ENCODE measurements at regions not wholly inside any gene's neighbourhood (a gene's known extent, or its start where the extent isn't known, plus 50 kb on each side); places are given as distances from the start of the nearest gene placed in this dataset.

DNA sequence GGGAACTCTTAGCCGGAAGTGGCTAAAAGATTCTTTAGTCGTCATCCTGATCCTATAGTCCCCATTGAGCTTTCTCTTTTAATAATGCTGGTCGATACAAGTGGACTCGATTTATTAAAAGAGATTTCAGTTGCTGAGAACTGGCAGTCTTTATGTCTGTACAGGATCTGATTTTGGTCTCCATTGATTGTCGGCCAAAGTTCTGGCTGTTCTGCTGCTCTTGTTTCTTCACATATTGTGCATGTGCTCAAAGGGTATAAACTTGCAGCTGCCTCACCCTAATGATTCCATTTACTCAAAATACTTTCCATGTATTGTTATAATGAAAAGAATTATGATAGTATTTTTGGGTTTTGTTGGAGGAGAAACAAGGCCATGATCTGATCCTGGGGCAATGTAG, 100.7 kb upstream of the CTTNBP2 start:
- no peak for DNase-seq

DNA sequence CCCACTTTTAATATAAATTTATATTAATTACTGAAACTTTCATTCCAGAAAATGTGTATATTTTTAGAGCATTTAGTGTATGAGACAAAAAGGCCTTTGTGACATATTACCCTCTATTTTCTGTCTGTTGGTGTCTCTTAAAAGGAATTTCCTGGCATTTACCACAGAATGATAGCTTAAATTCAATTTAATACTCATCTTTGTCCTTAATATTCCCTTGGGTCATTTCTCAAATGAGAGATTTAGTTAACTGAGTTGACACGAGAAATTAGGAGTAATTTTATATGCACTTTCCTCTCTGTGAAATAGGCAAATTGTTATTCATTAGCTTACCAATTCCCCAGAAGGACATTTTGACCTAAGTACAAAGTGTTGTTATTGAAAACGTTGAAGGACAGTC, 101.7 kb upstream of the CTTNBP2 start:
- DNase-seq, result no peak

DNA sequence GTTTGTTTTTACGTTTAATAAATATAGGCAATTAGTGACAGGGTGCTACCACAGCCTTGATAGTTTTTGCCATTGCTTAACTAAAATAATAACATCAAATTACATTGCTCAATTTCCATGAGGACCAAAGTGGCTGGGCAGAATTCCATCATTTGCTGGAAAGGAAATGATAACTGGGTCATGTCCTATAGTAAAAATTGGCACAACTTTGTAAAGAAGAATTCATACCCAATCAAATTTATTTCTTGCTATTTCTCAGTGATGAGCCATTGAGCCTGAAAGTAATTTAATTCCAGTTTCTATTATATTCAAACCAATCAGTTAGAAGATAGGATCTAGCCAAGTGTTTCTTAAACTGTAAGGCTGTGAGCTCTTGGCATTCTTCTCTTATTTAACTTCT, 102.2 kb upstream of the CTTNBP2 start:
- no peak for DNase-seq

DNA sequence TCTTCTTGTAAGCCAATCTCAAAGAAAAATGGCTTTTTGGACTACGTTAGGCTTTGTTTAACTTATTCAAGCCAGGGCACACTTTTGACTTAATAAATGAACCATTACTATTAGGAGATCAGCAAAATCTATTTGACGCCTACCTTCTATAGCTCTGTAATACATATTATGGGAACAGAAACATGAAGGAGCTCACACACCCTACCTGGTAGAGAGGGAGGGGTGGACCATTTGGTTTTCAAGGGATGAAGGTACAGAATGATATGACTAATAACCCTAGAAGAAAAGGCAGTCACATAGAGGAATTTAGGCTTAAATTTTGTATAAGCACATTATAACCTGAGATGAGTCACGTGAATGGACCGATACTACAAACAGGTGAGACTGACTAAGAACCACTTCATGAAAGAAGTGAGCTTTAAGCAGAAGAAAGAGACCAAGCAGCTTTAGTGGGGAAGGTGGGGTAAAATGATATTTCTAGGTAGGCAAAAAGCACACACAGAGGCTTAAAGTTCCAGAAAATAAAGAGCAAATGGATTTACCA, 106.8 kb upstream of the CTTNBP2 start:
- DNase-seq, result no peak

DNA sequence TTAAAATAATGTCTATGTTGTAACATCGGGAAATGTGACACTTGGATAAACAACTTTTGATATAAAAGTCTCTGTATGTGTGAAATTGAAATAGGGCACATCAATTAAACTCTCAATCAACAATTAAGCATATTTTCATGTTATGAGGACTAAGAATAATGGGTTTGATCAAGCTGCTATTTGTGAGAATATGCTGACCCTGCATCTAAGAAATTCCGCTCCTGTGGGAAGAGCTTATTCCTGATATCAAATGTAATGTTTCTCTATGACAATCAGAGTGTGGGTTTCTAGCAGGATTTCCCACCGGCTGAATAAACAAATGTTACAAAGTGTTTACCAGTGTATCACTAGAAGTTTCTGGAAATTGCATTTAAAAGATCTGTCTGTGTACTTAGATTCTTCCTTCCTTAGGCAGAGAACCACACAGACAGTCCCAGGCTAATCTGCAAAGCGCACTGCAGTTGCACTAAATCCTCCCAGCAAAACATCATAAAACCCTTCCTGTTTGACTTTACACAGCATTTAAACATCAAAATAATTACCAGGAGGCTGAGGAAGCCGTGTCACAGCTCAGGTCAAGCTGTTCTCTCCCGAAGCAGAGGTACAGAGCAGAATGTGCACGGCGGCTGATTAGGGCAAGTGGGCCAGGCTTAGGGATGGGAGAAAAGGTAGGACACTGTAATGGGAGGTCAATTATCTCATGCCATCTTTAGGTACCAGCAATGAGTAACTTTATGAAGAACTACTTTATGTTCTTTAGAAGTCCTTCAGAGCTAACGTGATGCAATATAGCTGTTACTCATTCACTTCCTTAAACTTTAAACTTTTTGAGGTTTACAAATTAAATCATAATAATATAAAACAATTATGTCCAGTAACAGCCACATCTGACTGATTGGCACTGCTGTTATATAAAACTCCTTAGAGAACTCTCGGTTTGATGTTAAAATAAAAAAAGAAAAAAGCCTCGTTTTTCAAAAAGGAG, 109.1 kb upstream of the CTTNBP2 start:
- no peak for DNase-seq

DNA sequence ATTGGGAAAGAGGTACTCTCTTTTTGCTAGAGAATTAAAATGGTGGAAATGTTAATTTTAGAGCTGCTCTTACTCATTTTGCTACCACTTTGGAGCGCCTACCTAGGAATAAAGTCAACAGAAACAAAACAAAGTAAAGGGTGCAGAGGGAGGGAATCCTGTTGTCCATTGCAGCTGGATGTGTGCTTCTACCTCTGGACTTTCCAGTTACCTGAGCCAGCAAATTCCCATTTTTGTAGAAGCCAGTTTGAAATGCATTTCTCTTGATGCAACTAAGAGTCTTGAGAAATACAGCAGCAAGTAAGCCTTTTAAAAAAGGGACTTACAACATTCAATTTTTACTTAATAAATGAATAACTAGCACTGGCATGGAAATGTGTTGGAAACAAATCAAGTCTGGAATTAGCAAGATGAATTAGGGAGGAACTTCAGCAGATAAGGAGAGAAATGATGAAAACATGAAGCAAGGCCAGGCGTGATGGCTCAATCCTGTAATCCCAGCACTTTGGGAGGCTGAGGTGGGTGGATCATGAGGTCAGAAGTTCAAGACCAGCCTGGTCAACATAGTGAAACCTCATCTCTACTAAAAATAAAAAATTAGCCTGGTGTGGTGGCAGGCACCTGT, 113.5 kb upstream of the CTTNBP2 start:
- no peak for DNase-seq

DNA sequence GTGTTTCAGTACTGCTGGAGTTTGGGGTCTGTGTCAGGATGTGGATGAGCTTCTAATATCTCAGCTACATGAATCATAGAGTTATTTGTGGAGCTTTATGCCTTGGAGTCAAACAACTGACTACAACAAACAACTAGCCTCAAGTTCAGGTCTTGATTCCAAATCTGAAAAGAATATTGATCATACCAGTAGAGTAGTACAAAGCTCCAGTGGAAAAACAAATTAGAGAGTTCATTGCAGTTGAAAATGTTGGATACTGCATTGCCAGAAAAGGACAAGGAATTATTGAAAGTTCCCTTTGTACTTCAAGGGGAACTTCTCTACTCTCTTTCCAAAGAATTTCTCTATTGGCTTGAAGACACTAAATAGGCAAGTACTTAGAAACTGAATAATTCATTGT, 117.6 kb upstream of the CTTNBP2 start:
- DNase-seq, result no peak

DNA sequence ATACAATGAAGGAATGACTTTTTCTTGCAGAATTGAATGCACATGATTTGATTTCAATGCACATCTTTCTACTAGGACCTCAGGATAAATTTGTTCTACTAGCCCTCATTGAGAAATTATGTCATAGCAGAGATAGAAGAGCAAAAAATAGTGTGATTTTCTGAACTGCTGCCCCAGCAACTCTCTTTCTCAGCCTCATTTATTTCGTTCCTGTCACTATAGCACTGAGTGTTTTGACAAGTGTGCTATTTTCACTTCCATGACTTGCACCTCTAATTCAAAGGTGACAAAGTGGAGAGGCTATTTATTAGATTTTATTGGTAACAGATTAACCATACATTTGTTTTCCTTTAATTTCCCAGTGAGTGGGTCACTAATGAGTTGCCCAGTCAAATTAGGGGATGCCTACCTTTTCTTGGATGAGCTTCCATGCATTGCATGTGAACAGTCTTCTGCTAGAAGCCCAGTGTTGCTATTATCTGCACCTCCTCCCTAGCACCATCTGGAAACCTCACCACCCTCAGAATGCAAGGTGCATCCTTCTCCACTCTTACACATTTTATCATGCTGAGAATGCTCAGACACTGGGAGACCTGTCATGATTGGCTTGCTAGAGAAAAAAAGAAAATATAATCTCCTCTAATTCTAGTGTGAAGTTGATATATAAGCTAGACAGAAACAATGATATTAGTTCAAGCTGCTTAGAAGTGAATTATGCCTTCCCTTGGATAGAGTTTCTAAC, 119.6 kb upstream of the CTTNBP2 start:
- DNase-seq, result no peak

DNA sequence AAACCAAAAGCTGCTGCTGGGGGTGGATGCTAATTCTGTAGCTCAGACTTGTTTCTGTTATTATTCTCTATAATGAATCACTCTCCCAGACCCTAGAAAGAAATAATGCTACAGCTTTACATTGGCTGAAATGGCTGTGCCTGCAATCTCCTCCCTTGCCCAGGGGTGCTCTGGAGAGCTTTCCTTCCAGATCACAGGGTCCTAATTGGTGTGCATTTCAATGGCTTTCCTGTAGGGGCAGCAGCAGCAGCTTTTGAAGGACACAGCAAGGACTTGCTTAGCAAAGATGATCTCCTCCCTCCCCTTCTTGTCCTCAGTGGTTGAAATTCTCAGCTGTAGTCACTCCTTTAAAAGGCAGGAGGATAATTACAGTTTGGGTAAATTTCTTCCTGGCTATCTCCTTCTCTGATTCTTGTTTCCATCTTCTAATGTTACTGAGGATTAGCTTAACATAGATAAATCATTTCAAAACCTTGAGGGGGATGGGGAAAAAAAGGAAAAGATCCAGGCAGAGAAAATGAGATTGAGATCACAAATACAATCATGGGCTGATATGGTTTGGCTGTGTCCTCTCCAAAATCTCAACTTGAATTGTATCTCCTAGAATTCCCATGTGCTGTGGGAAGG, 120.2 kb upstream of the CTTNBP2 start:
- peak; percentile 82 for DNase-seq

DNA sequence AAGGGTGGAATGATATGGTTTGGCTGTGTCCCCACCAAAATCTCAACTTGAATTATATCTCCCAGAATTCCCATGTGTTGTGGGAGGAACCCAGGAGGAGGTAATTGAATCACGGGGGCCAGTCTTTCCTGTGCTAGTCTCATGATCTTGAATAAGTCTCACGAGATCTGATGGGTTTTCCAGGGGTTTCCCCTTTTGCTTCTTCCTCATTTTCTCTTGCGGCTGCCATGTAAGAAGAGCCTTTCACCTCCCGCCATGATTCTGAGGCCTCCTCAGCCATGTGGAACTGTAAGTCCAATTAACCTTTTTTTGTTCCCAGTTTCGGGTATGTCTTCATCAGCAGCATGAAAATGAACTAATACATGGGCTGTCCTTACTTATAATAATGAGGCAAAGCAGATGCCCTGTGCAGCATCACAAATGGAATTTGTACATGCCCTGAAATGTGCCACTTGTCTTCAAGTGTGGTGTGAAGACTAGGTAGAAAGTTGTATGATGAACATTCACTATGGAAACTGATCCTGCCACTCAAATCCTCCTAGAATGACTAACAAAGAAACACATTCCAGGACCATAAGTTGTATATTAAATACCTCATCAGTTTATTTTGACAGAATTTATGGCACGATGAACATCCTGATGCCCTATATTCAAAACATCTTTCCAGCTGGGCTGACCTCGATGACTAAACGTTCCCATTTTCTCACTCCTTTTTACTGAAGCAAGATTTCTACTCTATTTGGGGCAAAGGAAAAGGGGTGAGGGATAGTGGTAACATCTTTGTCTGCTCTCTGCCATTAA, 122.8 kb upstream of the CTTNBP2 start:
- no peak for DNase-seq

DNA sequence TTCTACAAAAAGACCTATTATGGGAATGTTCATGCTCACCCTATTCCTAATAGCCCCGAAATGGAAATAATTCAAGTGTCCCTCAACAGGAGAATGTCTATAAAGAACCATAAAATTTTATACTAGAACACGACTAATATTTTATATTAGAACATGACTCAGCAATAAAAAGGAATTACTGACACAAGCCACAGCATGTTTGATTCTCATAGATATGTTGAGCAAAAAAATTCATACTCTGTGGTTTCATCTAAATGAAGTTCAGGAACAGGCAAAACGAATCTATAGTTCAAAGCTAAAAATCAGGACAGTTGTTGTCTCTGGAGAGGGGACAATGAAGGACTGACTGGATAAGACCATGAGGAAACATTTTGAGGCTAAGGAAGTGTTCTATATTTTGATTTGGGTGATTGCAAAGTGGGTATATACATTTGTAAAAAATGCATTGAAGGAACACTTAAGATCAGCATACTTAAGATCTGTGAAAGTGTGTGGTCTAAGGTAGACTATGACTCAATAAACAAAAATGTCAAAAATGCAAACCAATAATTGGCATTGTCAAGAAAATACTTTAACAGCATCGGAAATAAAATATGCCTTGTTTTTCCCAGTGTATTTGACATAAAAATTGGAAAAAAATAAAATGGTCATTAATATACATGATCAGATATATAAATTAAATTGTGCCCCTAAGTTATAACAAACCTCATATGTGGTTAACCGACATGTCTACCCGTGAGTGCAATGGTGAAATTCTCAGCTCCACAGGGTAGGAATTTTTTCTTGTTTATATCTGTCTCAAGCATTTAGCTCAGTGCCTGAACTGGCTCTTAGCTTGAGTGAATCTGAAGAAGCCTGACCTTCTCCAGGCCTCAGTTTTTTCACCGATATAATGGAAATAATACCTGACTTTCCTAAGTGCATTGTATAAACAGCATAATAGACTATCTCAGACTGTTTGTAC, 124.9 kb upstream of the CTTNBP2 start:
- peak; percentile 19 for DNase-seq

DNA sequence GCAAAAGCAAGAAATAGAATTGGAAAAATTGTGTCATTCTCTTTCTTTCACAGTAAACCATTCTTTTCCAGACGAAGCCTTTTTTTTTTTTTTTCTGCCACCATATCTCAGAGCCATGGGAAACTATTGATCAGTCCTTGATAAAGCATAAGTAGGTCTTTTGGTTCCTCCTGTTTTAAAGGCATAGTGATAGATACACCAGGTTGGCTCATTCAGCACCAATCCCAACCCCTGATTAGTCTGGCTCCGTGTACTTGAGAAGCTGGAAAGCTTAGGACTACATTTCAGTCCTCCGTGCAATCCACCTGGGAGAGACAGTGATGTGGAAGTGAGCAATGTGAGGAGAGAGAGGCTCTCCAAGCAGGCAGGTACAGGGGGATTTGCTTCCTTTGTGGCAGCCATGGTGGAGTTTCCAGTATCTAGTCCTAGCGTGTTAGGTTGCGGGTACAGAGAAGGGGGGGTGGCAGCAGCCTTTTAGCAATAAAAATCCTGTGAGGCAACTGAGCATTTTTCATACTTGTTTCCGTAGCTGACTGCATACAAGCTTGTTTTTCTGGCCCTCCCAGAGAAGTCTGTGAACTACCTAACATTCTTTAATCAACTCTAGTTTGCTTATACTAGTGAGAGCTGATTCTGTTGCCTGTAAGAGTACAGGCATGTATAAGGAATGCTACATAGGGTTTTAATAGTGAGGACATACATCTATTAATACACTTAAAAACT, 127.4 kb upstream of the CTTNBP2 start:
- no peak for DNase-seq

DNA sequence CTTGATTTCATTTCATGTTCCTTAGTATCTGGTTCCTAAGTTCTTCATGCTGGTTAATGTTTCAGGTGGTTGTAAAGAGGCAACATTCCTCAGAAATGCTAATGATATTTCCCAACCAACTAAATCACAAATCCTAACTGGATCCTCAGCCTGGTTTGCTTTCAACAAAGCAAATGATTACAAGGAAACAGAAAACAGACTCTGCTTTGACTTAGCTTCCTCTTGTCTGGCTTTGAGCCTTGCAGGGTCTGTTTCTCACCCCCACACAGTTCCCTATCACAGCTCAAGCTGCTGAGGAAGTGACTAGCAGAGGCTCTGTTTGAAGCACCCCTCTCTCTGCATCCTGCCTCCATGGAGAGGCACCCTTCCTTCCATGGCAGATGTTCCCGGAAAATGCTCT, 130.2 kb upstream of the CTTNBP2 start:
- no peak for DNase-seq

DNA sequence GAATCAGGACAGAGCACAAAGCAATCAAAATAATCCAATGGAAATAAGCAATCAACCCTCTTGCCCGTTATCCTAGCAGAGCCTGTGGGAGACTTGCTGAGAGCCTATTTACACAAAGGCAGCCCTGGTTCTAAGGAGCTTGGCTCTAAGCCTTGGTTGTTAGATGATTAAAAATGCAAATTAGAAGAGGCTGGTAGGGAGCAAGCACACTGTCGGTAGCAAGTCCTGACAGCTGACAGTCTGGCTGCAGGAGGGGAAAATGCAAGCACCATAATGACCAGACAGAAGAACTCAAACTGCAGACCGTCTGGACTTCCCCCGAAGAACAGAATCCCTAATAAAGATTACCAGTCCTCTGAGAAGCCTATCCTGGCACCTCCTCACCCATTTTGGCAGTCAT, 131.8 kb upstream of the CTTNBP2 start:
- DNase-seq, result no peak

DNA sequence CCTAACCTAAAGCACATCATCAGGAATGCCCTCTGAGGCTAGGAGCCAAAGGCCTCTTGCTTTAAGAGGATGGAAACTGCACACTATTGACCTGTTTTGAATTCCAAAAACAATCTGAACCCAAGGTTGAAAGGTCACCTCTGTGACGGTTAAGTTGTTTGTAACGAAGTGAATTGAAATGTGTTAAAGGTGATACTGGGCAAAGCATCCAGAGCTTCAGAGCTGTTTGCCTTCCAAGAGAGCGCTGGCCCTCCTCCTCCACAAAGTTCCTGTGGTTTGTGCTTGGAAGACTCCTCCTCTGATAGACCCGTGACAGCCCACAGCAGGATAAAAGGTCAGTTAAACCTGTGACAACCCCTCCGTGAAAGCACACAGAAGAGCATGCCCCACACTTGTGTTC, 133.7 kb upstream of the CTTNBP2 start:
- no peak for DNase-seq

DNA sequence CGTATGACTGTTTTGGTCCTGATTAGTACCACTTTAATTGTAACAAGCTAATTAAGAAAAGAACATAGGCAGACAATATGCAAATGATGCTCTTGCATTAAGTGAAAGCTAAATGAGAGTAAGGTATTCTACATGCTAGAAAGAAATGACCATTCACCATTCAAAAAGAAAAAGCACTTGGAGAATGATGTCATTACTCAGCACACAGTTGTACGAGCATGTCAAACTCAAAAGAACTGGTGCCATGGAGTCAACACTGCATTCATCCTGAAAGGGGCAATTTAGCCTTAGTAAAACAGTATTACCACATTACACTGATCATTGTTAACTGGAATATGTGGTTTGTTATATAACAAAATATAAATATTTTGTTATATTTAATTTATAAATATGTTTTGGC, 136.2 kb upstream of the CTTNBP2 start:
- peak; percentile 15 for DNase-seq

DNA sequence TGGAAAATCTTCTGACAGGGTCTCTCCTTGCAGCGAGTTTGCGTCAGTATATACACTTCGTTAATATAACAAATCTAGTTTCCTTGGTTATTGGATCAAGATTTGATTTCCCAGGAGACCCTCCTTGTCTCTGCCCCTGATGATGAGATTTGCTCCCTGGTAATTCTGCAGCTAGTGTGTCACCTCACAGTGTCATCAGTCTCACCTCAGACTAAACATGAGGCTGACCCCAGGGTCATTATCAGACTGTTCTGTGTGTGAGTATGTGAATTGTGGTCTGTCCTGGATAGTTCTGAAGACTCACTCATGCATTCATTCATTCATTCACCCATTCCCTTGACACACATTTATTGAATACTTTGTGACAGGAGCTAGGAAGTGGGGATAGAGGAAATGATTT, 138.4 kb upstream of the CTTNBP2 start:
- DNase-seq, result no peak

DNA sequence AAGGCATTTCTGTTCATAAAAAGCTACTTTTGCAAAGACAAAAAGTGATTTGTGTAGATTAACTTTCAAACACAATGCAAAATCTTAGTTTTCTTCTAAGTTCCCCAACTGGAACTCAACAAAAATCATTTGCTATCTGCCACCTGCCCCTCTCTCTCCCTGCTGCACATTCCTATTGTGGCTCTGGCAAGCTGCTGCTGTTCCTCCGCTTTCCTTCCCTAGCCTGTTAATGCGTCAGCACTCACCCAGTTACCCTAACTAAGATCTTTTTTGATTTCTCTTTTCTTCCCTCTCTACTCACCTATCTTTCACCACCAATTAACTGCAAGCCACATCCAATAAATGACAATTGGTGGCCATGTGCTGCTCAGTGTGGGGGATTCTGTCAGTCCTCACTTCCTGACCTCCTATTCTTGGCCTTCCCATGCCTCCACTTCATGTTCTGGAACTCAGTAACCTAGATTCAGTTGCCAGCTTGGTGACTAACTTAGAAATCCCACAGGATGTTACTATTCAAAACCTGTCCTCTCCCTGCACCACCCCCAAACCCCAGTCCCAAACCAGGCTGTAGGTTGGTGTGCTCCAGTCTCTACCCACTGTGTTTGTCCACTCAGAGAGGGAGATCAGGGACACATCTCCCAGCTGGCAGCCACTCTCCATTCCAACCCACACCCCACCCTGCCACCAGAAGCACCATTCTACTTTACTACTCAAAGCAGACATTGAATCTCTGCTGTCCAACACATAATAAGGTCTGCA, 140.2 kb upstream of the CTTNBP2 start:
- no peak for DNase-seq

DNA sequence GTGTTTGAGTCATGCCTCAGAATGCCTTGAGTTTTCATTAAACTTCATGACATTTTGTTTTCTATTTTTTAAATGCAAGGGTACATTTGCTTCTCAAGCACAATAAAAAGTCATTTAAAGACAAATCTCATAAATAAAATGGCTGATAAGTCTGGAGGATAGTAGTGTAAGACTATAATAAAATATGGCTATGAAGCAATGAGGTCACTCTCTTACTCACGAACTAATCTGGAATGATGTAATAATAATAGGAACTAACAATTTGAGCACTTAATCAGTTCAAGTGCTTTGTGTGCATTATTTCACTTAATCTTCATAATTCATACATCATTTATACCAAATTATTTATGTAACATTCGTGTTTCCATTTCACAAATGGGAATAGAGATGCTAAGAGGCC, 149.3 kb upstream of the CTTNBP2 start:
- DNase-seq, result no peak

All from DMS53 (cell line).